Prostate gland (tissue), 2 donors: ENCODE measurements at regions not wholly inside any gene's neighbourhood (a gene's known extent, or its start where the extent isn't known, plus 50 kb on each side); places are given as distances from the start of the nearest gene placed in this dataset.

Source experiments
- CTCF ChIP-seq, 4 experiments: fragments of 200-600 bp in 2 of 4; fragments of 450-650 bp in 2 of 4; sonication (generic) in 2 of 4; IDR thresholded peaks; 1 replicate in 3 of 4; 2 replicates in 1 of 4; pipeline ENCODE4 v1.5.1; 2016 to 2019; ENCODE audit warnings: antibody characterized with exemption in 4 of 4, mild to moderate bottlenecking in 2 of 4, moderate library complexity in 2 of 4
- POLR2A ChIP-seq: fragments of 450-650 bp; IDR thresholded peaks from one replicate; pipeline ENCODE4 v1.6.1; 2016; ENCODE audit warnings: antibody characterized with exemption, mild to moderate bottlenecking

- no peak for TF ChIP-seq POLR2A
- TF ChIP-seq CTCF (IDR thresholded peaks at IDR 0.05) = no peak
These were observed 90.4 kb upstream of the MYO3A start for GRCh38 chr10:25843551-25844170.
